Activated naive CD8-positive, alpha-beta T cell treated with anti-CD3 and anti-CD28 coated beads, Interleukin-2, amount 10 ng/mL, durations not matched to agents 7 days and 5 days (primary cell): ENCODE measurements at regions not wholly inside any gene's neighbourhood (a gene's known extent, or its start where the extent isn't known, plus 50 kb on each side); places are given as distances from the start of the nearest gene placed in this dataset.

ENCODE experiments used
- ATAC-seq: fragments of 150-1000 bp; cut with Tn5 transposase; one replicate; pipeline ENCODE4 v1.10.0; 2021; ENCODE audit warnings: low read depth, moderate library complexity
- POLR2A ChIA-PET: fragments of 350-600 bp; sonication (Branson Sonifier 250); formaldehyde crosslinking; loops from one replicate; lab custom pipeline; 2021; ENCODE audit warnings: antibody characterized with exemption; lab: Charles Lee
- DNase-seq: peaks from one replicate; pipeline ENCODE4 v3.0.0; 2021
- H3K27ac Mint-ChIP-seq: one replicate; pipeline ENCODE4 v1.8.0; 2022; ENCODE audit warnings: mild to moderate bottlenecking, mixed read lengths
- H3K27me3 Mint-ChIP-seq: one replicate; pipeline ENCODE4 v1.8.0; 2022; ENCODE audit warnings: mild to moderate bottlenecking, moderate library complexity, mixed read lengths
- H3K36me3 Mint-ChIP-seq: one replicate; pipeline ENCODE4 v1.8.0; 2021; ENCODE audit warnings: mild to moderate bottlenecking, mixed read lengths
- H3K4me1 Mint-ChIP-seq: one replicate; pipeline ENCODE4 v1.8.0; 2021; ENCODE audit warnings: mixed read lengths
- H3K4me3 Mint-ChIP-seq: one replicate; pipeline ENCODE4 v1.8.0; 2022; ENCODE audit warnings: mild to moderate bottlenecking, moderate library complexity, mixed read lengths
- H3K9me3 Mint-ChIP-seq: one replicate; pipeline ENCODE4 v1.8.0; 2021; ENCODE audit warnings: mixed read lengths

- Mint-ChIP-seq H3K4me3 (no peak overlapping the region), H3K36me3 (no peaks in the 10 kb centered on the region), H3K27ac (no peak overlapping the region), H3K9me3 (no peaks in the 10 kb centered on the region), H3K4me1 (no peaks in the 10 kb centered on the region), H3K27me3 (peaks cover 5% of the 10 kb centered on the region)
- no peak for ATAC-seq
- POLR2A ChIA-PET, result no interaction called here
- no peak for DNase-seq
Observed at GRCh38 chr3:178385280-178385952, 150.8 kb upstream of the KCNMB2 start.

GRCh38 chr3:178386401-178386800, 149.8 kb upstream of the KCNMB2 start:
- ATAC-seq (no peak), DNase-seq (no peak)
- no peaks in the 10 kb centered on the region for H3K9me3 Mint-ChIP-seq
- POLR2A ChIA-PET, result no interaction called here
- H3K27me3 Mint-ChIP-seq, result peaks cover 2% of the 10 kb centered on the region
- H3K4me1 Mint-ChIP-seq, result no peaks in the 10 kb centered on the region
- H3K36me3 Mint-ChIP-seq, result no peaks in the 10 kb centered on the region
- no peak overlapping the region for H3K4me3 Mint-ChIP-seq
- no peak overlapping the region for H3K27ac Mint-ChIP-seq

- DNase-seq (no peak), ATAC-seq (no peak)
- H3K9me3 Mint-ChIP-seq, result no peaks in the 10 kb centered on the region
- no peaks in the 10 kb centered on the region for H3K36me3 Mint-ChIP-seq
- POLR2A ChIA-PET, result no interaction called here
- no peaks in the 10 kb centered on the region for H3K4me1 Mint-ChIP-seq
- no peak overlapping the region for H3K4me3 Mint-ChIP-seq
- H3K27me3 Mint-ChIP-seq, result no peaks in the 10 kb centered on the region
- H3K27ac Mint-ChIP-seq, result no peak overlapping the region
Observed at GRCh38 chr3:178386880-178387279, 149.4 kb upstream of the KCNMB2 start.

GRCh38 chr3:178388473-178388872, 147.8 kb upstream of the KCNMB2 start:
- POLR2A ChIA-PET, result no interaction called here
- Mint-ChIP-seq H3K9me3 (no peaks in the 10 kb centered on the region), H3K4me3 (no peak overlapping the region), H3K27me3 (no peaks in the 10 kb centered on the region), H3K36me3 (no peaks in the 10 kb centered on the region), H3K27ac (no peak overlapping the region), H3K4me1 (no peaks in the 10 kb centered on the region)
- ATAC-seq (no peak), DNase-seq (no peak)

- H3K27me3 Mint-ChIP-seq, result peaks cover 4% of the 10 kb centered on the region
- H3K27ac Mint-ChIP-seq, result no peak overlapping the region
- POLR2A ChIA-PET, result no interaction called here
- H3K4me1 Mint-ChIP-seq, result no peaks in the 10 kb centered on the region
- H3K9me3 Mint-ChIP-seq, result no peaks in the 10 kb centered on the region
- ATAC-seq (no peak), DNase-seq (no peak)
- no peak overlapping the region for H3K4me3 Mint-ChIP-seq
- no peaks in the 10 kb centered on the region for H3K36me3 Mint-ChIP-seq
Observed at GRCh38 chr3:178389258-178389657, 147.0 kb upstream of the KCNMB2 start.

GRCh38 chr3:178392511-178392926, 143.7 kb upstream of the KCNMB2 start:
- Mint-ChIP-seq H3K9me3 (no peaks in the 10 kb centered on the region), H3K36me3 (no peaks in the 10 kb centered on the region), H3K4me1 (no peaks in the 10 kb centered on the region), H3K27me3 (peaks cover 4% of the 10 kb centered on the region), H3K27ac (no peak overlapping the region), H3K4me3 (no peak overlapping the region)
- POLR2A ChIA-PET, result no interaction called here
- DNase-seq (no peak), ATAC-seq (no peak)

- POLR2A ChIA-PET, result no interaction called here
- ATAC-seq, result no peak
- Mint-ChIP-seq H3K27ac (no peak overlapping the region), H3K36me3 (no peaks in the 10 kb centered on the region), H3K9me3 (no peaks in the 10 kb centered on the region), H3K4me1 (no peaks in the 10 kb centered on the region), H3K4me3 (no peak overlapping the region), H3K27me3 (peaks cover 4% of the 10 kb centered on the region)
- DNase-seq, result no peak
Observed at GRCh38 chr3:178393146-178393545, 143.1 kb upstream of the KCNMB2 start.

GRCh38 chr3:178393824-178394223, 142.4 kb upstream of the KCNMB2 start:
- Mint-ChIP-seq H3K27me3 (peaks cover 4% of the 10 kb centered on the region), H3K9me3 (no peaks in the 10 kb centered on the region), H3K4me1 (no peaks in the 10 kb centered on the region), H3K36me3 (no peaks in the 10 kb centered on the region), H3K4me3 (no peak overlapping the region), H3K27ac (no peak overlapping the region)
- POLR2A ChIA-PET, result no interaction called here
- DNase-seq (no peak), ATAC-seq (no peak)

- no peaks in the 10 kb centered on the region for H3K4me1 Mint-ChIP-seq
- POLR2A ChIA-PET, result no interaction called here
- no peaks in the 10 kb centered on the region for H3K9me3 Mint-ChIP-seq
- H3K4me3 Mint-ChIP-seq, result no peak overlapping the region
- ATAC-seq (no peak), DNase-seq (no peak)
- H3K27me3 Mint-ChIP-seq, result peaks cover 4% of the 10 kb centered on the region
- H3K27ac Mint-ChIP-seq, result no peak overlapping the region
- no peaks in the 10 kb centered on the region for H3K36me3 Mint-ChIP-seq
Observed at GRCh38 chr3:178396318-178396717, 139.9 kb upstream of the KCNMB2 start.

GRCh38 chr3:178397202-178397601, 139.0 kb upstream of the KCNMB2 start:
- Mint-ChIP-seq H3K4me3 (no peak overlapping the region), H3K9me3 (no peaks in the 10 kb centered on the region), H3K27ac (no peak overlapping the region), H3K27me3 (peaks cover 4% of the 10 kb centered on the region), H3K36me3 (no peaks in the 10 kb centered on the region), H3K4me1 (no peaks in the 10 kb centered on the region)
- DNase-seq (no peak), ATAC-seq (no peak)
- POLR2A ChIA-PET, result no interaction called here

- POLR2A ChIA-PET, result no interaction called here
- H3K4me3 Mint-ChIP-seq, result no peak overlapping the region
- no peaks in the 10 kb centered on the region for H3K4me1 Mint-ChIP-seq
- DNase-seq (no peak), ATAC-seq (no peak)
- H3K36me3 Mint-ChIP-seq, result no peaks in the 10 kb centered on the region
- H3K27me3 Mint-ChIP-seq, result peaks cover 4% of the 10 kb centered on the region
- no peak overlapping the region for H3K27ac Mint-ChIP-seq
- no peaks in the 10 kb centered on the region for H3K9me3 Mint-ChIP-seq
Observed at GRCh38 chr3:178397836-178398235, 138.4 kb upstream of the KCNMB2 start.

- POLR2A ChIA-PET, result no interaction called here
- Mint-ChIP-seq H3K27ac (no peak overlapping the region), H3K4me3 (no peak overlapping the region), H3K4me1 (no peaks in the 10 kb centered on the region), H3K36me3 (no peaks in the 10 kb centered on the region), H3K27me3 (peaks cover 2% of the 10 kb centered on the region), H3K9me3 (no peaks in the 10 kb centered on the region)
- DNase-seq (no peak), ATAC-seq (no peak)
Observed at GRCh38 chr3:178404961-178405360, 131.3 kb upstream of the KCNMB2 start.

- POLR2A ChIA-PET, result no interaction called here
- DNase-seq, result no peak
- Mint-ChIP-seq H3K36me3 (no peaks in the 10 kb centered on the region), H3K4me3 (no peak overlapping the region), H3K4me1 (no peaks in the 10 kb centered on the region), H3K9me3 (no peaks in the 10 kb centered on the region), H3K27me3 (peaks cover 2% of the 10 kb centered on the region), H3K27ac (no peak overlapping the region)
- no peak for ATAC-seq
Observed at GRCh38 chr3:178405531-178405930, 130.7 kb upstream of the KCNMB2 start.

GRCh38 chr3:178406206-178406605, 130.0 kb upstream of the KCNMB2 start:
- POLR2A ChIA-PET, result no interaction called here
- Mint-ChIP-seq H3K27ac (no peak overlapping the region), H3K4me1 (no peaks in the 10 kb centered on the region), H3K4me3 (no peak overlapping the region), H3K9me3 (no peaks in the 10 kb centered on the region), H3K27me3 (peaks cover 2% of the 10 kb centered on the region), H3K36me3 (no peaks in the 10 kb centered on the region)
- no peak for DNase-seq
- ATAC-seq, result no peak

GRCh38 chr3:178415384-178415783, 120.9 kb upstream of the KCNMB2 start:
- POLR2A ChIA-PET, result no interaction called here
- H3K27me3 Mint-ChIP-seq, result peaks cover 8% of the 10 kb centered on the region
- no peak for ATAC-seq
- no peak overlapping the region for H3K27ac Mint-ChIP-seq
- no peaks in the 10 kb centered on the region for H3K36me3 Mint-ChIP-seq
- no peak overlapping the region for H3K4me3 Mint-ChIP-seq
- H3K4me1 Mint-ChIP-seq, result no peaks in the 10 kb centered on the region
- no peaks in the 10 kb centered on the region for H3K9me3 Mint-ChIP-seq
- no peak for DNase-seq
